GM19035 (cell line): ENCODE measurements at regions not wholly inside any gene's neighbourhood (a gene's known extent, or its start where the extent isn't known, plus 50 kb on each side); places are given as distances from the start of the nearest gene placed in this dataset.

Experiments
- ATAC-seq: cut with Tn5 transposase; IDR thresholded peaks from one replicate; pipeline ENCODE4 v1.9.1; 2021; ENCODE audit not compliant: unreplicated experiment

- no peak for ATAC-seq
Observed at GRCh38 chr5:158485047-158485446, 614.7 kb downstream of the EBF1 start.

- no peak for ATAC-seq
Observed at GRCh38 chr5:158484150-158484549, 615.6 kb downstream of the EBF1 start.

GRCh38 chr5:158483281-158483860 is 616.3 kb downstream of the EBF1 start:
- ATAC-seq: no peak

- ATAC-seq: no peak
Observed at GRCh38 chr5:158482125-158482524, 617.6 kb downstream of the EBF1 start.

- no peak for ATAC-seq
Observed at GRCh38 chr5:158478139-158478538, 619.2 kb upstream of the CLINT1 start.

GRCh38 chr5:158477214-158477613 is 618.3 kb upstream of the CLINT1 start:
- ATAC-seq: no peak

- ATAC-seq: no peak
Observed at GRCh38 chr5:158473016-158473635, 614.2 kb upstream of the CLINT1 start.

- ATAC-seq: no peak
Observed at GRCh38 chr5:158471535-158471924, 612.6 kb upstream of the CLINT1 start.

GRCh38 chr5:158470764-158471534 is 612.0 kb upstream of the CLINT1 start:
- ATAC-seq: no peak

- no peak for ATAC-seq
Observed at GRCh38 chr5:158468444-158468843, 609.5 kb upstream of the CLINT1 start.

- ATAC-seq: no peak
Observed at GRCh38 chr5:158466191-158466590, 607.2 kb upstream of the CLINT1 start.

GRCh38 chr5:158465086-158465972 is 606.4 kb upstream of the CLINT1 start:
- ATAC-seq: no peak

- no peak for ATAC-seq
Observed at GRCh38 chr5:158464383-158464782, 605.4 kb upstream of the CLINT1 start.

- ATAC-seq: no peak
Observed at GRCh38 chr5:158463938-158464337, 605.0 kb upstream of the CLINT1 start.

- ATAC-seq: no peak
Observed at GRCh38 chr5:158463188-158463587, 604.2 kb upstream of the CLINT1 start.

- no peak for ATAC-seq
Observed at GRCh38 chr5:158462349-158463114, 603.6 kb upstream of the CLINT1 start.

GRCh38 chr5:158461240-158461854 is 602.4 kb upstream of the CLINT1 start:
- ATAC-seq: no peak

GRCh38 chr5:158458086-158458485 is 599.1 kb upstream of the CLINT1 start:
- ATAC-seq: no peak

- no peak for ATAC-seq
Observed at GRCh38 chr5:158456756-158457155, 597.8 kb upstream of the CLINT1 start.

GRCh38 chr5:158456241-158456640 is 597.3 kb upstream of the CLINT1 start:
- no peak for ATAC-seq
